Adrenal gland (tissue), 5 donors: ENCODE measurements at regions not wholly inside any gene's neighbourhood (a gene's known extent, or its start where the extent isn't known, plus 50 kb on each side); places are given as distances from the start of the nearest gene placed in this dataset.

Experiments
- POLR2A ChIP-seq, 2 donors: fragments of 450-650 bp; IDR thresholded peaks; one replicate each; pipeline ENCODE4 v1.6.1; 2017; ENCODE audit warnings: antibody characterized with exemption in 2 of 2, mild to moderate bottlenecking in 2 of 2, moderate library complexity in 1 of 2
- TF ChIP-seq, protein P1 (sequence below), 6 experiments: fragments of 450-650 bp in 4 of 6; fragments of 200-600 bp in 2 of 6; sonication (generic) in 1 of 6; IDR thresholded peaks; 1 replicate in 5 of 6; 2 replicates in 1 of 6; pipeline versions ENCODE4 v1.5.1 to v1.8.0; 2016 to 2021; ENCODE audit warnings: antibody characterized with exemption in 6 of 6, mild to moderate bottlenecking in 2 of 6, moderate library complexity in 1 of 6
- donor health status: DM: no; HTN: no; CAD: no.

- TF ChIP-seq, protein P1, sequence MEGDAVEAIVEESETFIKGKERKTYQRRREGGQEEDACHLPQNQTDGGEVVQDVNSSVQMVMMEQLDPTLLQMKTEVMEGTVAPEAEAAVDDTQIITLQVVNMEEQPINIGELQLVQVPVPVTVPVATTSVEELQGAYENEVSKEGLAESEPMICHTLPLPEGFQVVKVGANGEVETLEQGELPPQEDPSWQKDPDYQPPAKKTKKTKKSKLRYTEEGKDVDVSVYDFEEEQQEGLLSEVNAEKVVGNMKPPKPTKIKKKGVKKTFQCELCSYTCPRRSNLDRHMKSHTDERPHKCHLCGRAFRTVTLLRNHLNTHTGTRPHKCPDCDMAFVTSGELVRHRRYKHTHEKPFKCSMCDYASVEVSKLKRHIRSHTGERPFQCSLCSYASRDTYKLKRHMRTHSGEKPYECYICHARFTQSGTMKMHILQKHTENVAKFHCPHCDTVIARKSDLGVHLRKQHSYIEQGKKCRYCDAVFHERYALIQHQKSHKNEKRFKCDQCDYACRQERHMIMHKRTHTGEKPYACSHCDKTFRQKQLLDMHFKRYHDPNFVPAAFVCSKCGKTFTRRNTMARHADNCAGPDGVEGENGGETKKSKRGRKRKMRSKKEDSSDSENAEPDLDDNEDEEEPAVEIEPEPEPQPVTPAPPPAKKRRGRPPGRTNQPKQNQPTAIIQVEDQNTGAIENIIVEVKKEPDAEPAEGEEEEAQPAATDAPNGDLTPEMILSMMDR (IDR thresholded peaks at IDR 0.05), result no peak
- no peak for TF ChIP-seq POLR2A (IDR thresholded peaks at IDR 0.05)
Measured at GRCh38 chr4:4696530-4696929, 154.7 kb upstream of the STX18 start.
